Upper lobe of right lung (tissue), 1 donor: ENCODE measurements at regions not wholly inside any gene's neighbourhood (a gene's known extent, or its start where the extent isn't known, plus 50 kb on each side); places are given as distances from the start of the nearest gene placed in this dataset.

Experiments
- ATAC-seq: fragments of 200-7000 bp; cut with Tn5 transposase; one replicate; pipeline ENCODE4 v1.9.1; 2020; ENCODE audit warnings: mild to moderate bottlenecking, moderate library complexity
- DNase-seq: peaks from one replicate; pipeline ENCODE4 v3.0.0-alpha.2; 2020
- H3K27ac ChIP-seq: fragments of 200-600 bp; one replicate; pipeline ENCODE4 v1.8.0; 2022
- H3K27me3 ChIP-seq: fragments of 200-600 bp; one replicate; pipeline ENCODE4 v1.8.0; 2022; ENCODE audit warnings: mild to moderate bottlenecking
- H3K36me3 ChIP-seq: fragments of 200-600 bp; one replicate; pipeline ENCODE4 v1.8.0; 2022
- H3K4me1 ChIP-seq: fragments of 200-600 bp; one replicate; pipeline ENCODE4 v1.8.0; 2022
- H3K4me3 ChIP-seq: fragments of 200-600 bp; one replicate; pipeline ENCODE4 v1.8.0; 2022; ENCODE audit warnings: mild to moderate bottlenecking
- H3K9me3 ChIP-seq: fragments of 200-600 bp; one replicate; pipeline ENCODE4 v1.8.0; 2022
- CTCF ChIP-seq: fragments of 200-600 bp; IDR thresholded peaks from one replicate; pipeline ENCODE4 v1.8.0; 2022; ENCODE audit warnings: antibody characterized with exemption
- intact Hi-C: fragments of 100-400 bp; cut with DNase I; formaldehyde crosslinking; loops from one replicate; pipeline ENCODE4 v1.11.0; 2022
- donor health status: DM: no; HTN: yes; CAD: no; lungs with severe emphysema.

GRCh38 chr4:125986307-125986706 lies 671.6 kb downstream of the FAT4 start:
- no peaks in the 10 kb centered on the region for H3K36me3 ChIP-seq
- H3K27ac ChIP-seq, result no peak overlapping the region
- H3K27me3 ChIP-seq, result no peaks in the 10 kb centered on the region
- ATAC-seq (no peak), DNase-seq (no peak)
- no peaks in the 10 kb centered on the region for H3K4me1 ChIP-seq
- no peak overlapping the region for H3K4me3 ChIP-seq
- no peaks in the 10 kb centered on the region for H3K9me3 ChIP-seq
- intact Hi-C loops, result no loop called here
- no peak for TF ChIP-seq CTCF

GRCh38 chr4:125988464-125988863 lies 673.7 kb downstream of the FAT4 start:
- H3K27ac ChIP-seq, result no peak overlapping the region
- H3K9me3 ChIP-seq, result no peaks in the 10 kb centered on the region
- no peaks in the 10 kb centered on the region for H3K4me1 ChIP-seq
- TF ChIP-seq CTCF, result no peak
- no peak for ATAC-seq
- H3K36me3 ChIP-seq, result no peaks in the 10 kb centered on the region
- no peaks in the 10 kb centered on the region for H3K27me3 ChIP-seq
- DNase-seq, result no peak
- intact Hi-C loops, result no loop called here
- H3K4me3 ChIP-seq, result no peak overlapping the region

- no peak for ATAC-seq
Measured at GRCh38 chr4:125991398-125991797, 676.6 kb downstream of the FAT4 start.

GRCh38 chr4:125992891-125993290 lies 678.1 kb downstream of the FAT4 start:
- Histone ChIP-seq H3K4me3 (no peak overlapping the region), H3K27me3 (no peaks in the 10 kb centered on the region), H3K27ac (no peak overlapping the region), H3K9me3 (no peaks in the 10 kb centered on the region), H3K4me1 (no peaks in the 10 kb centered on the region), H3K36me3 (no peaks in the 10 kb centered on the region)
- ATAC-seq, result no peak
- TF ChIP-seq CTCF, result no peak
- DNase-seq, result no peak
- intact Hi-C loops, result no loop called here

More at GRCh38 chr4:125991398-125991797, 676.6 kb downstream of the FAT4 start:
- no peak for TF ChIP-seq CTCF
- H3K27ac ChIP-seq, result no peak overlapping the region
- no peaks in the 10 kb centered on the region for H3K27me3 ChIP-seq
- H3K4me1 ChIP-seq, result no peaks in the 10 kb centered on the region
- H3K4me3 ChIP-seq, result no peak overlapping the region
- H3K9me3 ChIP-seq, result no peaks in the 10 kb centered on the region
- H3K36me3 ChIP-seq, result no peaks in the 10 kb centered on the region
- intact Hi-C loops, result no loop called here
- DNase-seq, result no peak

- no peaks in the 10 kb centered on the region for H3K27me3 ChIP-seq
- no peak overlapping the region for H3K27ac ChIP-seq
- no peak for TF ChIP-seq CTCF
- H3K9me3 ChIP-seq, result no peaks in the 10 kb centered on the region
- ATAC-seq, result no peak
- no peaks in the 10 kb centered on the region for H3K36me3 ChIP-seq
- no peaks in the 10 kb centered on the region for H3K4me1 ChIP-seq
- no peak for DNase-seq
- intact Hi-C loops, result no loop called here
- no peak overlapping the region for H3K4me3 ChIP-seq
Measured at GRCh38 chr4:125994024-125994423, 679.3 kb downstream of the FAT4 start.

- intact Hi-C loops, result no loop called here
- no peak for TF ChIP-seq CTCF
- DNase-seq (no peak), ATAC-seq (no peak)
- Histone ChIP-seq H3K36me3 (no peaks in the 10 kb centered on the region), H3K27ac (no peak overlapping the region), H3K27me3 (no peaks in the 10 kb centered on the region), H3K4me1 (no peaks in the 10 kb centered on the region), H3K4me3 (no peak overlapping the region), H3K9me3 (no peaks in the 10 kb centered on the region)
Measured at GRCh38 chr4:125994430-125994829, 679.7 kb downstream of the FAT4 start.
